GM12878 (cell line): ENCODE measurements at regions not wholly inside any gene's neighbourhood (a gene's known extent, or its start where the extent isn't known, plus 50 kb on each side); places are given as distances from the start of the nearest gene placed in this dataset.

Experiments
- ASH2L ChIP-seq: fragments of 300-600, 200-600 bp; sonication (generic); IDR thresholded peaks from 2 replicates; pipeline ENCODE4 v1.6.1; 2017; ENCODE audit warnings: low read depth, mild to moderate bottlenecking, borderline replicate concordance
- BRCA1 ChIP-seq: IDR thresholded peaks from 2 replicates; pipeline ENCODE4 v1.6.1; 2011; ENCODE audit warnings: low read depth, low read length, improper control_type of control experiment
- CEBPB ChIP-seq, 2 experiments: fragments of 150-350 bp in 1 of 2; IDR thresholded peaks; 2 replicates each; pipeline ENCODE4 v1.6.1; 2012 to 2014; ENCODE audit warnings: low read depth in 2 of 2, low read length in 2 of 2, borderline replicate concordance in 1 of 2, inconsistent platforms in 1 of 2
- CHD2 ChIP-seq: IDR thresholded peaks from 2 replicates; pipeline ENCODE4 v1.6.1; 2011; ENCODE audit warnings: low read depth, low read length, improper control_type of control experiment, borderline replicate concordance
- EP300 ChIP-seq, 2 experiments: fragments of 150-350 bp in 1 of 2; IDR thresholded peaks; 2 replicates each; pipeline ENCODE4 v1.6.1; 2011 to 2012; ENCODE audit warnings: low read depth in 2 of 2, low read length in 2 of 2, borderline replicate concordance in 1 of 2, improper control_type of control experiment in 1 of 2, inconsistent platforms in 1 of 2; ENCODE audit not compliant: control insufficient read depth in 1 of 2
- POLR2A ChIP-seq: IDR thresholded peaks from 2 replicates; pipeline ENCODE4 v1.6.1; 2011; ENCODE audit warnings: low read depth, mild to moderate bottlenecking, low read length
- SMC3 ChIP-seq: IDR thresholded peaks from 2 replicates; pipeline ENCODE4 v1.6.1; 2011; ENCODE audit warnings: low read length, improper control_type of control experiment, borderline replicate concordance
- YY1 ChIP-seq: IDR thresholded peaks from 2 replicates; pipeline ENCODE4 v1.6.1; 2011; ENCODE audit warnings: low read depth, mild to moderate bottlenecking, low read length
- ZNF274 ChIP-seq: IDR thresholded peaks from one replicate; pipeline ENCODE4 v1.8.0; 2011; ENCODE audit not compliant: insufficient read length, insufficient read depth
- ZZZ3 ChIP-seq: IDR thresholded peaks from 2 replicates; pipeline ENCODE4 v1.6.1; 2011; ENCODE audit warnings: low read depth; ENCODE audit not compliant: control insufficient read depth, insufficient read length
- TF ChIP-seq, protein P1 (sequence below): IDR thresholded peaks from 2 replicates; pipeline ENCODE4 v1.6.1; 2011; ENCODE audit warnings: low read depth, low read length, improper control_type of control experiment, borderline replicate concordance
- TF ChIP-seq, protein P2 (sequence below), 3 experiments: IDR thresholded peaks in 2 of 3; conservative IDR thresholded peaks in 1 of 3; 2 replicates each; pipeline ENCODE4 v1.5.1; 2011; ENCODE audit warnings: low read depth in 3 of 3, low read length in 3 of 3, mild to moderate bottlenecking in 3 of 3, control low read depth in 2 of 3, moderate library complexity in 2 of 3, inconsistent platforms in 1 of 3, mixed read lengths in 1 of 3; ENCODE audit not compliant: control insufficient read depth in 2 of 3, insufficient read depth in 1 of 3; ENCODE audit errors: extremely low read depth in 1 of 3

DNA sequence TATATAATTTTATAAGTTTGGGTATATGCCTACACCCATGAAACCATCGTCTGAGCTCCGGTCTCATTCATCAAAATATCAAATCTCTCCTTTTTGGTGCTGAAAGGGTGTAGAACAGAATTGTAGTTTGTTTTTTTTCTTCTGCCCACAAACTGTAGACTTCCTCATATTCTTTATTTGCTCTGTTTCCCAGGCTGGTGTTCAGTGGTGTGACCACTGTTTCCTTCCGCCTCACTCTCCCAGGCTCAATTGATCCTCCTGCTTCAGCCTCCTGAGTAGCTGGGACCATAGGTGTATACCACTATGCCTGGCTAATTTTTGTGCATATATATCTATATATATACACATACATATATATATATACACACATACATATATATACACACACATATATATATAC is 139.6 kb upstream of the HCRTR2 start:
- no peak for TF ChIP-seq POLR2A
- TF ChIP-seq CEBPB (IDR thresholded peaks at IDR 0.05; ENCODE audit: borderline replicate concordance in 1 of 2, low read depth in 2 of 2, low read length in 2 of 2), result no peak
- TF ChIP-seq, protein P1, sequence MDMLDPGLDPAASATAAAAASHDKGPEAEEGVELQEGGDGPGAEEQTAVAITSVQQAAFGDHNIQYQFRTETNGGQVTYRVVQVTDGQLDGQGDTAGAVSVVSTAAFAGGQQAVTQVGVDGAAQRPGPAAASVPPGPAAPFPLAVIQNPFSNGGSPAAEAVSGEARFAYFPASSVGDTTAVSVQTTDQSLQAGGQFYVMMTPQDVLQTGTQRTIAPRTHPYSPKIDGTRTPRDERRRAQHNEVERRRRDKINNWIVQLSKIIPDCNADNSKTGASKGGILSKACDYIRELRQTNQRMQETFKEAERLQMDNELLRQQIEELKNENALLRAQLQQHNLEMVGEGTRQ, result no peak
- TF ChIP-seq EP300 (IDR thresholded peaks at IDR 0.05; ENCODE audit: borderline replicate concordance in 1 of 2, control insufficient read depth in 1 of 2, low read depth in 2 of 2, low read length in 2 of 2), result no peak
- no peak for TF ChIP-seq ZZZ3
- TF ChIP-seq BRCA1, result no peak
- no peak for TF ChIP-seq ASH2L
- TF ChIP-seq, protein P2, sequence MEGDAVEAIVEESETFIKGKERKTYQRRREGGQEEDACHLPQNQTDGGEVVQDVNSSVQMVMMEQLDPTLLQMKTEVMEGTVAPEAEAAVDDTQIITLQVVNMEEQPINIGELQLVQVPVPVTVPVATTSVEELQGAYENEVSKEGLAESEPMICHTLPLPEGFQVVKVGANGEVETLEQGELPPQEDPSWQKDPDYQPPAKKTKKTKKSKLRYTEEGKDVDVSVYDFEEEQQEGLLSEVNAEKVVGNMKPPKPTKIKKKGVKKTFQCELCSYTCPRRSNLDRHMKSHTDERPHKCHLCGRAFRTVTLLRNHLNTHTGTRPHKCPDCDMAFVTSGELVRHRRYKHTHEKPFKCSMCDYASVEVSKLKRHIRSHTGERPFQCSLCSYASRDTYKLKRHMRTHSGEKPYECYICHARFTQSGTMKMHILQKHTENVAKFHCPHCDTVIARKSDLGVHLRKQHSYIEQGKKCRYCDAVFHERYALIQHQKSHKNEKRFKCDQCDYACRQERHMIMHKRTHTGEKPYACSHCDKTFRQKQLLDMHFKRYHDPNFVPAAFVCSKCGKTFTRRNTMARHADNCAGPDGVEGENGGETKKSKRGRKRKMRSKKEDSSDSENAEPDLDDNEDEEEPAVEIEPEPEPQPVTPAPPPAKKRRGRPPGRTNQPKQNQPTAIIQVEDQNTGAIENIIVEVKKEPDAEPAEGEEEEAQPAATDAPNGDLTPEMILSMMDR (IDR thresholded peaks at IDR 0.05 in 2 of 3, conservative IDR thresholded peaks at IDR 0.05 in 1 of 3; ENCODE audit: control insufficient read depth in 2 of 3, extremely low read depth in 1 of 3, insufficient read depth in 1 of 3, low read depth in 3 of 3, low read length in 3 of 3), result no peak
- no peak for TF ChIP-seq CHD2
- no peak for TF ChIP-seq SMC3
- no peak for TF ChIP-seq YY1
- no peak for TF ChIP-seq ZNF274
